HL-60 (cell line): ENCODE measurements at regions not wholly inside any gene's neighbourhood (a gene's known extent, or its start where the extent isn't known, plus 50 kb on each side); places are given as distances from the start of the nearest gene placed in this dataset.

Experiments
- DNase-seq, 2 experiments: peaks; one replicate each; pipeline ENCODE4 v3.0.0-alpha.2; 2010 to 2020; ENCODE audit warnings: low read depth in 1 of 2, low spot score in 1 of 2
- H3K27ac ChIP-seq: fragments of 250-450 bp; sonication (Bioruptor Pico); replicated peaks from 2 replicates; pipeline ENCODE4 v1.5.1; 2020; ENCODE audit warnings: mild to moderate bottlenecking, moderate library complexity
- H3K27me3 ChIP-seq: fragments of 250-450 bp; sonication (Bioruptor Pico); 2 replicates; pipeline ENCODE4 v1.5.1; 2021; ENCODE audit warnings: mild to moderate bottlenecking, moderate library complexity; ENCODE audit not compliant: insufficient read depth, poor library complexity, severe bottlenecking
- H3K4me3 ChIP-seq: replicated peaks from 2 replicates; pipeline ENCODE4 v1.5.1; 2011; ENCODE audit warnings: mild to moderate bottlenecking, control low read depth, low read length; ENCODE audit not compliant: insufficient read depth
- GABPA ChIP-seq: IDR thresholded peaks from 2 replicates; pipeline ENCODE4 v1.6.1; 2012; ENCODE audit warnings: low read depth
- POLR2AphosphoS5 ChIP-seq: IDR thresholded peaks from 2 replicates; pipeline ENCODE4 v1.6.1; 2012; ENCODE audit warnings: low read depth
- SPI1 ChIP-seq: IDR thresholded peaks from 2 replicates; pipeline ENCODE4 v1.6.1; 2012; ENCODE audit warnings: low read depth, mild to moderate bottlenecking, borderline replicate concordance
- TF ChIP-seq, protein P1 (sequence below): IDR thresholded peaks from 2 replicates; pipeline ENCODE4 v1.6.1; 2012; ENCODE audit warnings: low read depth; ENCODE audit not compliant: insufficient replicate concordance
- TF ChIP-seq, protein P2 (sequence below): IDR thresholded peaks from one replicate; pipeline ENCODE4 v1.5.1; 2011; ENCODE audit warnings: low read length, control low read depth, inconsistent platforms; ENCODE audit not compliant: insufficient read depth

DNA sequence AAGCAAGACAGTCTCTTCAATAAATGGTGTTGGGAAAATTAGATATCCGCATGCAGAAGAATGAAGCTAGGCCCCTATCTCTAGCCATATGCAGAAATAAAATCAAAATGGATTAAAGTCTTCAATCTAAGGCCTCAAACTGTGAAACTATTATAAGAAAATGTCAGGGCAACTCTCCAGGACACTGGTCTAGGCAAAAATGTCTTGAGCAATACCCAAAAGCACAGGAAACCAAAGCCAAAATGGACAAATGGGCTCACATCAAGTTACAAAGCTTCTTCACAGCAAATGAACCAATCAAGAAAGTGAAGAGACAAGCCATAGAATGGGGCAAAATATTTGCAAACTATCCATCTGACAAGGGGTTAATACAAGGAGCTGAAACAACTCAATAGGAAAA, 338.8 kb downstream of the NNT start:
- DNase-seq = no peak
- Histone ChIP-seq H3K4me3 (no peak overlapping the region), H3K27ac (no peak overlapping the region), H3K27me3 (no peaks in the 10 kb centered on the region)
- no peak for TF ChIP-seq POLR2AphosphoS5
- TF ChIP-seq, protein P1, sequence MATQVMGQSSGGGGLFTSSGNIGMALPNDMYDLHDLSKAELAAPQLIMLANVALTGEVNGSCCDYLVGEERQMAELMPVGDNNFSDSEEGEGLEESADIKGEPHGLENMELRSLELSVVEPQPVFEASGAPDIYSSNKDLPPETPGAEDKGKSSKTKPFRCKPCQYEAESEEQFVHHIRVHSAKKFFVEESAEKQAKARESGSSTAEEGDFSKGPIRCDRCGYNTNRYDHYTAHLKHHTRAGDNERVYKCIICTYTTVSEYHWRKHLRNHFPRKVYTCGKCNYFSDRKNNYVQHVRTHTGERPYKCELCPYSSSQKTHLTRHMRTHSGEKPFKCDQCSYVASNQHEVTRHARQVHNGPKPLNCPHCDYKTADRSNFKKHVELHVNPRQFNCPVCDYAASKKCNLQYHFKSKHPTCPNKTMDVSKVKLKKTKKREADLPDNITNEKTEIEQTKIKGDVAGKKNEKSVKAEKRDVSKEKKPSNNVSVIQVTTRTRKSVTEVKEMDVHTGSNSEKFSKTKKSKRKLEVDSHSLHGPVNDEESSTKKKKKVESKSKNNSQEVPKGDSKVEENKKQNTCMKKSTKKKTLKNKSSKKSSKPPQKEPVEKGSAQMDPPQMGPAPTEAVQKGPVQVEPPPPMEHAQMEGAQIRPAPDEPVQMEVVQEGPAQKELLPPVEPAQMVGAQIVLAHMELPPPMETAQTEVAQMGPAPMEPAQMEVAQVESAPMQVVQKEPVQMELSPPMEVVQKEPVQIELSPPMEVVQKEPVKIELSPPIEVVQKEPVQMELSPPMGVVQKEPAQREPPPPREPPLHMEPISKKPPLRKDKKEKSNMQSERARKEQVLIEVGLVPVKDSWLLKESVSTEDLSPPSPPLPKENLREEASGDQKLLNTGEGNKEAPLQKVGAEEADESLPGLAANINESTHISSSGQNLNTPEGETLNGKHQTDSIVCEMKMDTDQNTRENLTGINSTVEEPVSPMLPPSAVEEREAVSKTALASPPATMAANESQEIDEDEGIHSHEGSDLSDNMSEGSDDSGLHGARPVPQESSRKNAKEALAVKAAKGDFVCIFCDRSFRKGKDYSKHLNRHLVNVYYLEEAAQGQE = no peak
- TF ChIP-seq, protein P2, sequence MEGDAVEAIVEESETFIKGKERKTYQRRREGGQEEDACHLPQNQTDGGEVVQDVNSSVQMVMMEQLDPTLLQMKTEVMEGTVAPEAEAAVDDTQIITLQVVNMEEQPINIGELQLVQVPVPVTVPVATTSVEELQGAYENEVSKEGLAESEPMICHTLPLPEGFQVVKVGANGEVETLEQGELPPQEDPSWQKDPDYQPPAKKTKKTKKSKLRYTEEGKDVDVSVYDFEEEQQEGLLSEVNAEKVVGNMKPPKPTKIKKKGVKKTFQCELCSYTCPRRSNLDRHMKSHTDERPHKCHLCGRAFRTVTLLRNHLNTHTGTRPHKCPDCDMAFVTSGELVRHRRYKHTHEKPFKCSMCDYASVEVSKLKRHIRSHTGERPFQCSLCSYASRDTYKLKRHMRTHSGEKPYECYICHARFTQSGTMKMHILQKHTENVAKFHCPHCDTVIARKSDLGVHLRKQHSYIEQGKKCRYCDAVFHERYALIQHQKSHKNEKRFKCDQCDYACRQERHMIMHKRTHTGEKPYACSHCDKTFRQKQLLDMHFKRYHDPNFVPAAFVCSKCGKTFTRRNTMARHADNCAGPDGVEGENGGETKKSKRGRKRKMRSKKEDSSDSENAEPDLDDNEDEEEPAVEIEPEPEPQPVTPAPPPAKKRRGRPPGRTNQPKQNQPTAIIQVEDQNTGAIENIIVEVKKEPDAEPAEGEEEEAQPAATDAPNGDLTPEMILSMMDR = no peak
- no peak for TF ChIP-seq GABPA
- TF ChIP-seq SPI1 = no peak

DNA sequence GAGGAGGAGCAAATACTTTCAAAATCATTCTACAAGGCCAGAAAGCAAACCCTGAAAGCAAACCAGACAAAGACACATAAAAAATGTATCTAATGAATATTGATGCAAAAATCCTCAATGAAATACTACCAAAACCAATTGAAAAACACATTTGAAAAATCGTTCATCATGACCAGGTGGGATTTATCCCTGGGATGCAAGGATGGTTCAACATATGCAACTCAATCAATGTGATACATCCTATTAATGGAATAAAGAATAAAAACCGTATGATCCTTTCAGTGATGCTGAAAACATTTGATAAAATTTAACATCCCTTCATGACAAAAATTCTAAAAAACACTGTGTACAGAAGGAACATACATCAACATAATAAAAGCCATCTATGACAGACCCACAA, 337.6 kb downstream of the NNT start:
- no peak for TF ChIP-seq SPI1
- no peak for TF ChIP-seq POLR2AphosphoS5
- TF ChIP-seq, protein P1 = no peak
- TF ChIP-seq GABPA = no peak
- Histone ChIP-seq H3K27ac (no peak overlapping the region), H3K27me3 (no peaks in the 10 kb centered on the region), H3K4me3 (no peak overlapping the region)
- no peak for DNase-seq

DNA sequence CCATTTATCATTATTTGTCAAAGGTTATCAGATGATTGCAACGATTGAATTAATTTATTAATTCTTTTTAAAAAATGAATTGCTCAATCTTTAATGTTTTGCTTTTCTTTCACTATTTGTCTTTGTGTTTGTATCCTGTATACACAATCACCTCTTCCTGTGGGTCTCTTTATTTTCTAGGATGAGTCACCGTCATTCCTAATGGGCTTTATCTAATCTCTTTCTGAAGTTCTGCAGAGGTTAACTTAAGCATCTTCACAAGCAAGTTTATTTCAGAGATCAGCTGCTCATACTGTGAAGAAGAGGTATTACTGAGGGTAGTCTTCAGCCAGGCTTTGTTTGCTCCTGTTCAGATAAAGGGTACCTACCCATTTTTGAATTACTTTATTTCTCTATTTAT, 323.9 kb downstream of the NNT start:
- no peak for DNase-seq
- TF ChIP-seq, protein P2 = no peak
- no peak for TF ChIP-seq SPI1
- TF ChIP-seq GABPA = no peak
- TF ChIP-seq POLR2AphosphoS5 = no peak
- TF ChIP-seq, protein P1 = no peak
- H3K4me3 ChIP-seq = no peak overlapping the region
- H3K27me3 ChIP-seq = no peaks in the 10 kb centered on the region
- H3K27ac ChIP-seq = no peak overlapping the region

DNA sequence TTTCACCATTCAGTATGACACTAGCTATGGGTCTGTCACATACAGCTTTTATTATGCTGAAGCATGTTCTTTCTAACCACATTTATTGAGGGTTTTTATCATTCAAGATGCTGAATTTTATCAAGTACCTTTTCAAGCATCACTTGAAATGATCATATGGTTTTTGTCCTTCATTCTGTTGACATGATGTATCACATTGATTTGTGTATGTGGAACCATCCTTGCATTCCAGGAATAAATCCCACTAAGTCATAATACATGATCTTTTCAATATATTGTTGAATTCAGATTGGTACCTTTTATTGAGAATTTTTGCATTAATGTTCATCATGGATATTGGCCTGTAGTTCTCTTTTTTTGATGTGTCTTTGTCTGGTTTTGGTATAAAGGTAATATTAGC, 317.4 kb downstream of the NNT start:
- Histone ChIP-seq H3K4me3 (no peak overlapping the region), H3K27me3 (peaks cover 2% of the 10 kb centered on the region), H3K27ac (no peak overlapping the region)
- DNase-seq = no peak
- TF ChIP-seq SPI1 (no peak), POLR2AphosphoS5 (no peak), GABPA (no peak)
- TF ChIP-seq, protein P2 = no peak
- TF ChIP-seq, protein P1 = no peak
